Psoas muscle (tissue), 7 donors: ENCODE measurements at regions not wholly inside any gene's neighbourhood (a gene's known extent, or its start where the extent isn't known, plus 50 kb on each side); places are given as distances from the start of the nearest gene placed in this dataset.
"Not testable (repeated sequence)": the region's sequence is repeated elsewhere in the genome, so short reads cannot be mapped to it uniquely, and the experiment has no call there.

Experiments
- ATAC-seq, 4 donors: fragments of 200-7000 bp; cut with Tn5 transposase; one replicate each; pipeline ENCODE4 v1.9.1; 2020; ENCODE audit warnings: moderate library complexity in 3 of 4, mild to moderate bottlenecking in 2 of 4
- DNase-seq, 2 donors: peaks; one replicate each; pipeline ENCODE4 v3.0.0-alpha.2; 2020
- H3K27ac ChIP-seq: fragments of 200-600 bp; one replicate; pipeline ENCODE4 v1.8.0; 2022
- H3K27me3 ChIP-seq, 3 donors: fragments of 200-600 bp in 1 of 3; one replicate each; pipeline versions ENCODE4 v1.6.1 to v1.8.0; 2013 to 2022; ENCODE audit warnings: low read length in 2 of 3, mild to moderate bottlenecking in 2 of 3, moderate library complexity in 1 of 3; ENCODE audit not compliant: insufficient read depth in 3 of 3
- H3K36me3 ChIP-seq, 2 donors: fragments of 200-600 bp in 1 of 2; one replicate each; pipeline versions ENCODE4 v1.6.1 to v1.8.0; 2013 to 2022; ENCODE audit warnings: low read depth in 1 of 2, mild to moderate bottlenecking in 1 of 2, moderate library complexity in 1 of 2; ENCODE audit not compliant: insufficient read depth in 1 of 2
- H3K4me1 ChIP-seq: fragments of 200-600 bp; one replicate; pipeline ENCODE4 v1.8.0; 2022
- H3K4me3 ChIP-seq: fragments of 200-600 bp; one replicate; pipeline ENCODE4 v1.8.0; 2022; ENCODE audit warnings: mild to moderate bottlenecking
- H3K9me3 ChIP-seq: fragments of 200-600 bp; one replicate; pipeline ENCODE4 v1.8.0; 2022
- CTCF ChIP-seq: fragments of 200-600 bp; IDR thresholded peaks from one replicate; pipeline ENCODE4 v1.8.0; 2022; ENCODE audit warnings: antibody characterized with exemption
- WGBS, 3 donors: extraction: QIAGEN DNeasy Blood & Tissue Kit; methylation state at CpG; one replicate each; pipeline versions ENCODE4 v1.1.6 to v1.1.7; 2013; 5-methylcytosine and 5-hydroxymethylcytosine counted together
- intact Hi-C, 2 donors: fragments of 100-400 bp; cut with DNase I; formaldehyde crosslinking; loops; one replicate each; pipeline versions ENCODE4 v1.11.0 to v1.14.2; 2022
- donor health status: healthy with polysubstance abuse.
- donor health status: DM: no; HTN: no; CAD: no; lungs with moderate emphysema.
- donor health status: Bipolar disorder and iron deficiency.
- donor health status: healthy.
- donor health status: DM: yes; HTN: yes; CAD: no.
- donor health status: DM: no; HTN: no; CAD: no.
- donor health status: DM: yes; HTN: yes; CAD: no.

- intact Hi-C loops, H3K27me3 ChIP-seq, ATAC-seq, H3K27ac ChIP-seq, DNase-seq, H3K4me1 ChIP-seq, H3K36me3 ChIP-seq, H3K4me3 ChIP-seq: not testable (repeated sequence)
- 68 to 70% (median 70%) methylated on average over 6 of the region's 6 CpGs for WGBS, 3 donors
- peaks cover 16% of the 10 kb centered on the region for H3K9me3 ChIP-seq
These were observed 4221.0 kb upstream of the OR11H1 start for GRCh38 chr22:11306933-11307518.

GRCh38 chr22:11307998-11308397 lies 4220.0 kb upstream of the OR11H1 start:
- 78 to 84% (median 80%) methylated on average over 16 of the region's 16 CpGs for WGBS, 3 donors
- Histone ChIP-seq H3K27me3 (no peaks in the 10 kb centered on the region), H3K27ac (no peak overlapping the region), H3K4me1 (no peaks in the 10 kb centered on the region), H3K36me3 (no peaks in the 10 kb centered on the region), H3K9me3 (peaks cover 16% of the 10 kb centered on the region), H3K4me3 (no peak overlapping the region)
- intact Hi-C loops, result no loop called here
- ATAC-seq (no peak), DNase-seq (no peak)
- TF ChIP-seq CTCF, result no peak

- H3K4me3 ChIP-seq, H3K36me3 ChIP-seq, DNase-seq, H3K27ac ChIP-seq, H3K27me3 ChIP-seq, intact Hi-C loops, H3K4me1 ChIP-seq, ATAC-seq: not testable (repeated sequence)
- peaks cover 16% of the 10 kb centered on the region for H3K9me3 ChIP-seq
- 64 to 71% (median 65%) methylated on average over 4 of the region's 4 CpGs for WGBS, 3 donors
These were observed 4218.2 kb upstream of the OR11H1 start for GRCh38 chr22:11309777-11310176.

GRCh38 chr22:11310647-11311046 lies 4217.3 kb upstream of the OR11H1 start:
- H3K27ac ChIP-seq, H3K4me1 ChIP-seq, H3K4me3 ChIP-seq, H3K27me3 ChIP-seq, DNase-seq, H3K36me3 ChIP-seq, ATAC-seq, intact Hi-C loops: not testable (repeated sequence)
- WGBS, 3 donors, result 43 to 51% (median 50%) methylated on average over 3 of the region's 3 CpGs
- H3K9me3 ChIP-seq, result peaks cover 16% of the 10 kb centered on the region

- 53 to 61% (median 57%) methylated on average over 7 of the region's 7 CpGs for WGBS, 3 donors
- peaks cover 16% of the 10 kb centered on the region for H3K9me3 ChIP-seq
- ATAC-seq, H3K27ac ChIP-seq, H3K4me1 ChIP-seq, intact Hi-C loops, H3K27me3 ChIP-seq, DNase-seq, H3K4me3 ChIP-seq, H3K36me3 ChIP-seq: not testable (repeated sequence)
These were observed 4215.4 kb upstream of the OR11H1 start for GRCh38 chr22:11312640-11313039.

- H3K27ac ChIP-seq, H3K4me3 ChIP-seq, H3K4me1 ChIP-seq, DNase-seq, H3K36me3 ChIP-seq, intact Hi-C loops, H3K27me3 ChIP-seq, ATAC-seq: not testable (repeated sequence)
- 37 to 48% (median 37%) methylated on average over 4 to 5 of the region's 5 CpGs for WGBS, 3 donors
- H3K9me3 ChIP-seq, result peaks cover 14% of the 10 kb centered on the region
These were observed 4214.8 kb upstream of the OR11H1 start for GRCh38 chr22:11313040-11313759.

GRCh38 chr22:11318633-11319032 lies 4209.4 kb upstream of the OR11H1 start:
- 69 to 75% (median 71%) methylated on average over 18 of the region's 18 CpGs for WGBS, 3 donors
- DNase-seq, H3K27ac ChIP-seq, H3K4me3 ChIP-seq, intact Hi-C loops, ATAC-seq, H3K27me3 ChIP-seq, H3K36me3 ChIP-seq, H3K4me1 ChIP-seq, H3K9me3 ChIP-seq: not testable (repeated sequence)

GRCh38 chr22:11324439-11325037 lies 4203.5 kb upstream of the OR11H1 start:
- ATAC-seq, H3K9me3 ChIP-seq, intact Hi-C loops: not testable (repeated sequence)

More at GRCh38 chr22:11324439-11325037, 4203.5 kb upstream of the OR11H1 start:
- 64 to 67% (median 67%) methylated on average over 15 of the region's 15 CpGs for WGBS, 3 donors
- H3K27me3 ChIP-seq, H3K36me3 ChIP-seq, H3K27ac ChIP-seq, DNase-seq, H3K4me1 ChIP-seq, H3K4me3 ChIP-seq: not testable (repeated sequence)
